ENCODE measurements at regions not wholly inside any gene's neighbourhood (a gene's known extent, or its start where the extent isn't known, plus 50 kb on each side); places are given as distances from the start of the nearest gene placed in this dataset.

DNA sequence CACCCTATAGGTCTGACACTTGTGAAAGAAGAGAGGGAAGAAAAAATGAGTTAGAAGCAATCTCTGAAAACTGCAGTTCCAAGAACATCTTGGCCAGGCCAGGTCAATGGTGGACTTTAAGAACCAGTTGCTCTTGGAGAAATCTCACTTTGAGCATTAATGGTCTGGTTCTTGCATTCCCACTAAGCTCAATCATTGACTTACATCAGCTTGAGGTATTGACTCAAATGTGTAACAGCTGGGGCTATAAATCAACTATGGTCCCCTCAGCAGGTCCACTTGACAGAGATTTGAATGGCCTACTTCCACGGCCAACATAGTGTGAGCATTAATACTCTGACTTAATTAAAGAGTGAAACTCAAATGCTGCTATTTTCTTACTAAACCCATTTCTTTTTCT is 357.8 kb upstream of the RGMB start:
- Histone ChIP-seq H3F3A (ENCODE audit: insufficient read depth) (peaks cover 42% of the 10 kb centered on the region), H3K27me3 (replicated peaks; ENCODE audit: insufficient read depth) (no peaks in the 10 kb centered on the region), H4K20me1 (ENCODE audit: insufficient read depth) (no peaks in the 10 kb centered on the region), H3K79me2 (ENCODE audit: insufficient read depth) (no peaks in the 10 kb centered on the region), H3K27ac (peak overlapping the region; percentile 100), H3K9me2 (ENCODE audit: insufficient read depth) (no peaks in the 10 kb centered on the region), H3K9ac (peak overlapping the region; percentile 81), H2AFZ (no peak overlapping the region), H3K4me2 (ENCODE audit: unreplicated experiment) (peak overlapping the region; percentile 19), H3K9me3 (ENCODE audit: low read depth) (no peaks in the 10 kb centered on the region), H3K4me3 (peak overlapping the region; percentile 19; the same call in 1 of the 2 replicates), H3K4me1 (ENCODE audit: insufficient read depth) (peaks cover 50% of the 10 kb centered on the region), H3K36me3 (ENCODE audit: low read depth) (no peaks in the 10 kb centered on the region)
- peak; percentile 40 for DNase-seq
- TF ChIP-seq EZH2phosphoT487 (IDR thresholded peaks at IDR 0.05; ENCODE audit: insufficient read depth, low read depth), result no peak
- TF ChIP-seq EZH2 (IDR thresholded peaks at IDR 0.05; ENCODE audit: insufficient read depth, poor library complexity, severe bottlenecking), result no peak
- in situ Hi-C loops (cut with MboI), result no loop called here
- 30 to 52% methylated on average over 1 of the region's 1 CpG for WGBS, 2 experiments (ENCODE audit: low coverage in 1 of 2, low lambda C conversion rate in 2 of 2, missing lambda C conversion rate in 2 of 2)

DNA sequence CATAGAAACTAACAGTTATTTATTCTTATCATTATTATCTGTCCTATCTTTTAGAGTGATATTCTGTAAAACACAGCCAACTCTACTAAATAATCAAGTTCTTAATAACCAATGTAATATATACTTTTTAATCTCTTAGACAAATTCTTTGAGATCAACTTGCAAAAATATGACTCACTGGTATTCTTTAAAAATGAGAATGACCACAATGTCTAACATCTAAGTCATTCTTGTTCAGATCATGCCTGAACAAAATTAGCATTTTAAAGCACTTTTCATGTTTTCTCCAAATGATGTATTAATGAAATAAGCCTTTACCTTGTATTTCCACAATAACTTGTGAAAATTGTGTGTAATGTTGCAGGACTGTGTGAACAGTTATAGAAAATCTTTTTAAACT is 356.9 kb upstream of the RGMB start:
- Histone ChIP-seq H3K9ac (peak overlapping the region; percentile 81), H3K4me2 (ENCODE audit: unreplicated experiment) (peak overlapping the region; percentile 19), H4K20me1 (ENCODE audit: insufficient read depth) (no peaks in the 10 kb centered on the region), H3K79me2 (ENCODE audit: insufficient read depth) (no peaks in the 10 kb centered on the region), H3K27me3 (replicated peaks; ENCODE audit: insufficient read depth) (no peaks in the 10 kb centered on the region), H3K9me2 (ENCODE audit: insufficient read depth) (no peaks in the 10 kb centered on the region), H3K4me1 (ENCODE audit: insufficient read depth) (peaks cover 50% of the 10 kb centered on the region), H3F3A (ENCODE audit: insufficient read depth) (peaks cover 42% of the 10 kb centered on the region), H3K9me3 (ENCODE audit: low read depth) (no peaks in the 10 kb centered on the region), H3K4me3 (no peak overlapping the region), H3K27ac (peak overlapping the region; percentile 100), H3K36me3 (ENCODE audit: low read depth) (no peaks in the 10 kb centered on the region), H2AFZ (no peak overlapping the region)
- in situ Hi-C loops (cut with MboI), result no loop called here
- TF ChIP-seq EZH2phosphoT487 (IDR thresholded peaks at IDR 0.05; ENCODE audit: insufficient read depth, low read depth), result no peak
- no peak for TF ChIP-seq EZH2 (IDR thresholded peaks at IDR 0.05; ENCODE audit: insufficient read depth, poor library complexity, severe bottlenecking)
- peak; percentile 78 for DNase-seq

DNA sequence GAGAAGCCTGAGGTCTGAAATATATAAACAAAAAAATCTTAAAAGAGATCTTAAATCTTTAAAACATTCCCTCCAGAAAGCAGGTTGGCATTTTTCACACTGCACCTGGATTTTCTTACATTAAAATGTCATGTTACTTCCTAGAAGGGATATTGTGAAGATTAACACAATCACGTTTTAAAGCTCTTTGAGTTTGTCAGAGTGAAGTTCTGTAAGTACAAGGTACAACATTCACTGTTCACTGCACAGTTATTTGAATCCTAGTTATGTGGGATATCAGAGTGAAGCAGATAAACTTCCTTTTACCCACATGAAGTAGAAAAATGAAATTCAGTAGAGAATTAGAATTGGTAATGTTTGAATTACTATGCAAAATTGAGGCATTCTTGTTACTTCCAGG is 353.6 kb upstream of the RGMB start:
- Histone ChIP-seq H3K4me1 (ENCODE audit: insufficient read depth) (peaks cover 42% of the 10 kb centered on the region), H3F3A (ENCODE audit: insufficient read depth) (peaks cover 42% of the 10 kb centered on the region), H3K79me2 (ENCODE audit: insufficient read depth) (no peaks in the 10 kb centered on the region), H3K36me3 (ENCODE audit: low read depth) (no peaks in the 10 kb centered on the region), H3K9me2 (ENCODE audit: insufficient read depth) (no peaks in the 10 kb centered on the region), H3K4me2 (ENCODE audit: unreplicated experiment) (no peak overlapping the region), H3K9me3 (ENCODE audit: low read depth) (no peaks in the 10 kb centered on the region), H2AFZ (no peak overlapping the region), H3K27me3 (replicated peaks; ENCODE audit: insufficient read depth) (no peaks in the 10 kb centered on the region), H3K4me3 (no peak overlapping the region), H4K20me1 (ENCODE audit: insufficient read depth) (no peaks in the 10 kb centered on the region), H3K9ac (no peak overlapping the region), H3K27ac (no peak overlapping the region)
- TF ChIP-seq EZH2phosphoT487 (IDR thresholded peaks at IDR 0.05; ENCODE audit: insufficient read depth, low read depth) (no peak), EZH2 (IDR thresholded peaks at IDR 0.05; ENCODE audit: insufficient read depth, poor library complexity, severe bottlenecking) (no peak)
- DNase-seq, result no peak
- WGBS, 2 experiments (ENCODE audit: low coverage in 1 of 2, low lambda C conversion rate in 2 of 2, missing lambda C conversion rate in 2 of 2), result 100% methylated on average over 1 of the region's 1 CpG
- in situ Hi-C loops (cut with MboI), result no loop called here

DNA sequence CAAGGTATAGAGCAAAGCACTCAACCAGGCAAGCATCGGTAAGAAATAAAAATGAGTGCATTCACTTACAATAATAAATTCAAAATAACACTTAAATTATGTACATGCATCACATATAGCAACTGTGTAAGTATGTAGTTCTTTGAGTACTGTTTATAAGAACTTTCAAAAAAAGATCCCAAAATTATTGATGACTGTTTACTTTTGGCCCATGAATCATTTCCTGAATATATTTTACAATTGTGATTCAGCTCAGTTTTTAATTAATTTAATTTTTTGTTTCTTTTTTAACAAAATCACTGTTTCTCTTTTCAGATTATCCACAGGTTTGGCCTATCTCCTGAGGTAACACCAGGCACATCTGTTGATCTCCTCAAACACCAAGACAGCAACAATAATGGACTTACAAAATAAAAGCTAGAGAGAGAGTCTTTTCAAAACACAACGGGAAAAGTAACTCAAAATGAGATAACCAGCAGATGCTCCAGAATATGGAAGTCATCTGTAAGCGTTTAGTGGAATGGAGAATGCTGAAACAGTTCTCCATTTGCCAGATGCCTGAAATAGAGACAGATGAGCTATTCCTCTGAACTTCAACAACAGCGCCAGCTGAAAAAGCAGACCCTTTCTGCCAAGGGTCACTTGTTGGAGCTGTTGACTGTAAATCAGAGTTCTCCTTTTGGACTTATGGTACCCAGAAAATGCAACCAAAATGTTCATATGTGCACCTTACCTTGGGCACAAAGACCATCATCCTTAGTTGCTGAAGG is 348.6 kb upstream of the RGMB start:
- peak overlapping the region; percentile 43 for H3K4me2 ChIP-seq (ENCODE audit: unreplicated experiment)
- no peaks in the 10 kb centered on the region for H3K79me2 ChIP-seq (ENCODE audit: insufficient read depth)
- H4K20me1 ChIP-seq (ENCODE audit: insufficient read depth), result no peaks in the 10 kb centered on the region
- no peaks in the 10 kb centered on the region for H3K36me3 ChIP-seq (ENCODE audit: low read depth)
- DNase-seq, result peak; percentile 63
- no peaks in the 10 kb centered on the region for H3K9me2 ChIP-seq (ENCODE audit: insufficient read depth)
- H3K27me3 ChIP-seq (replicated peaks; ENCODE audit: insufficient read depth), result no peaks in the 10 kb centered on the region
- peak overlapping the region; percentile 76 for H2AFZ ChIP-seq
- 22% methylated on average over 4 of the region's 4 CpGs for WGBS, 2 experiments (ENCODE audit: low coverage in 1 of 2, low lambda C conversion rate in 2 of 2, missing lambda C conversion rate in 2 of 2)
- peaks cover 21% of the 10 kb centered on the region for H3F3A ChIP-seq (ENCODE audit: insufficient read depth)
- peaks cover 36% of the 10 kb centered on the region for H3K4me1 ChIP-seq (ENCODE audit: insufficient read depth)
- H3K4me3 ChIP-seq, result peak overlapping the region; percentile 7; the same call in 1 of the 2 replicates
- no peak for TF ChIP-seq EZH2 (IDR thresholded peaks at IDR 0.05; ENCODE audit: insufficient read depth, poor library complexity, severe bottlenecking)
- no peak for TF ChIP-seq EZH2phosphoT487 (IDR thresholded peaks at IDR 0.05; ENCODE audit: insufficient read depth, low read depth)
- peak overlapping the region; percentile 55 for H3K27ac ChIP-seq
- H3K9me3 ChIP-seq (ENCODE audit: low read depth), result no peaks in the 10 kb centered on the region
- peak overlapping the region; percentile 25; the same call in 1 of the 2 replicates for H3K9ac ChIP-seq
- in situ Hi-C loops (cut with MboI), result no loop called here

Measured in GM23248 (cell line).